H1 (cell line): ENCODE measurements at regions not wholly inside any gene's neighbourhood (a gene's known extent, or its start where the extent isn't known, plus 50 kb on each side); places are given as distances from the start of the nearest gene placed in this dataset.

Experiments used
- CTCF ChIA-PET: fragments of 300-600 bp; sonication (Branson Sonifier 250); formaldehyde crosslinking; loops from one replicate; lab custom pipeline; 2021; ENCODE audit not compliant: partially characterized antibody; lab: Charles Lee
- POLR2A ChIA-PET: fragments of 300-600 bp; sonication (Branson Sonifier 250); formaldehyde crosslinking; loops from one replicate; lab custom pipeline; 2021; ENCODE audit warnings: inconsistent platforms; ENCODE audit not compliant: partially characterized antibody; lab: Charles Lee
- DNase-seq, 2 experiments: peaks; one replicate each; pipeline versions ENCODE4 v3.0.0 to v3.0.0-alpha.2; 2010 to 2022; ENCODE audit warnings: low spot score in 2 of 2, low read depth in 1 of 2, mixed read lengths in 1 of 2
- FAIRE-seq: peaks from 2 replicates; lab custom pipeline; 2011; peaks lifted over from hg19 to GRCh38; lab: Jason Lieb, UNC
- H2AFZ ChIP-seq: 2 replicates; pipeline ENCODE4 v1.8.1; 2012; ENCODE audit warnings: low read length, inconsistent platforms
- H2AK5ac ChIP-seq: 2 replicates; pipeline ENCODE4 v1.6.1; 2013; ENCODE audit warnings: low read depth, low read length
- H2BK120ac ChIP-seq: replicated peaks from 2 replicates; pipeline ENCODE3; 2013; ENCODE audit warnings: low read depth, low read length, inconsistent platforms
- H2BK12ac ChIP-seq: 2 replicates; pipeline ENCODE4 v1.6.1; 2013; ENCODE audit warnings: low read depth, low read length
- H2BK15ac ChIP-seq: 2 replicates; pipeline ENCODE4 v1.6.1; 2013; ENCODE audit warnings: low read length
- H2BK20ac ChIP-seq: 2 replicates; pipeline ENCODE4 v1.6.1; 2013; ENCODE audit warnings: low read length
- H2BK5ac ChIP-seq: 2 replicates; pipeline ENCODE4 v1.6.1; 2013; ENCODE audit warnings: low read depth, low read length
- H3K14ac ChIP-seq: 2 replicates; pipeline ENCODE4 v1.6.1; 2013; ENCODE audit warnings: inconsistent platforms; ENCODE audit not compliant: insufficient read length
- H3K18ac ChIP-seq: 2 replicates; pipeline ENCODE4 v1.6.1; 2013; ENCODE audit warnings: low read length; ENCODE audit errors: extremely low read depth
- H3K23ac ChIP-seq: 2 replicates; pipeline ENCODE4 v1.6.1; 2013; ENCODE audit warnings: inconsistent platforms; ENCODE audit not compliant: insufficient read length
- H3K23me2 ChIP-seq: 2 replicates; pipeline ENCODE4 v1.6.1; 2013; ENCODE audit warnings: low read depth, low read length
- H3K27ac ChIP-seq: 2 replicates; pipeline ENCODE4 v1.6.1; 2011; ENCODE audit warnings: low read depth, low read length, inconsistent platforms
- H3K27me3 ChIP-seq, 4 experiments: replicated peaks in 1 of 4; 1 replicate in 1 of 4; 2 replicates in 3 of 4; pipeline versions ENCODE4 v1.6.1 to v1.8.1; 2011 to 2013; ENCODE audit warnings: low read length in 3 of 4, mild to moderate bottlenecking in 3 of 4, inconsistent platforms in 2 of 4, mixed read lengths in 2 of 4, moderate library complexity in 1 of 4; ENCODE audit not compliant: control insufficient read depth in 3 of 4, insufficient read depth in 3 of 4; ENCODE audit errors: extremely low read depth in 1 of 4
- H3K36me3 ChIP-seq, 4 experiments: 2 replicates each; pipeline versions ENCODE4 v1.6.1 to v1.8.1; 2011 to 2013; ENCODE audit warnings: mild to moderate bottlenecking in 4 of 4, low read length in 3 of 4, moderate library complexity in 2 of 4, control low read depth in 1 of 4, inconsistent platforms in 1 of 4; ENCODE audit not compliant: insufficient read depth in 4 of 4, control insufficient read depth in 2 of 4
- H3K4ac ChIP-seq: replicated peaks from 2 replicates; pipeline ENCODE3; 2013; ENCODE audit warnings: low read length, low read depth, mixed read lengths, inconsistent platforms; ENCODE audit not compliant: insufficient read length
- H3K4me1 ChIP-seq, 4 experiments: replicated peaks in 1 of 4; 1 replicate in 1 of 4; 2 replicates in 3 of 4; pipeline versions ENCODE4 v1.6.1 to v1.8.1; 2011 to 2013; ENCODE audit warnings: low read length in 3 of 4, inconsistent platforms in 2 of 4, mixed read lengths in 1 of 4; ENCODE audit not compliant: insufficient read depth in 4 of 4, control insufficient read depth in 3 of 4
- H3K4me2 ChIP-seq, 2 experiments: 2 replicates each; pipeline versions ENCODE4 v1.6.1 to v1.8.1; 2011 to 2013; ENCODE audit warnings: low read depth in 2 of 2, low read length in 2 of 2, control low read depth in 1 of 2, inconsistent platforms in 1 of 2, mild to moderate bottlenecking in 1 of 2; ENCODE audit not compliant: insufficient read depth in 1 of 2
- H3K4me3 ChIP-seq, 4 experiments: fragments of 200-600, 300-600 bp in 1 of 4; sonication (generic), shearing (Covaris generic), sonication (Bioruptor Twin) in 1 of 4; 2 replicates each; pipeline versions ENCODE4 v1.5.1 to v1.8.1; 2011 to 2016; ENCODE audit warnings: low read length in 4 of 4, low read depth in 3 of 4, control low read depth in 2 of 4, inconsistent platforms in 2 of 4, mild to moderate bottlenecking in 2 of 4, mixed read lengths in 1 of 4, moderate library complexity in 1 of 4; ENCODE audit not compliant: insufficient read depth in 2 of 4; ENCODE audit errors: extremely low read depth in 1 of 4
- H3K56ac ChIP-seq: replicated peaks from 2 replicates; pipeline ENCODE3; 2013; ENCODE audit warnings: low read depth, mild to moderate bottlenecking, mixed read lengths, low read length, inconsistent platforms; ENCODE audit not compliant: insufficient read length
- H3K79me1 ChIP-seq: 2 replicates; pipeline ENCODE4 v1.6.1; 2013; ENCODE audit warnings: low read depth, low read length, control low read depth
- H3K79me2 ChIP-seq, 2 experiments: 2 replicates each; pipeline versions ENCODE4 v1.6.1 to v1.8.1; 2012 to 2013; ENCODE audit warnings: low read length in 2 of 2, mild to moderate bottlenecking in 2 of 2, inconsistent platforms in 1 of 2; ENCODE audit not compliant: insufficient read depth in 2 of 2, control insufficient read depth in 1 of 2
- H3K9ac ChIP-seq, 4 experiments: replicated peaks in 1 of 4; 1 replicate in 1 of 4; 2 replicates in 3 of 4; pipeline versions ENCODE4 v1.6.1 to v1.8.1; 2011 to 2013; ENCODE audit warnings: low read depth in 3 of 4, low read length in 3 of 4, control low read depth in 2 of 4, mild to moderate bottlenecking in 2 of 4, moderate library complexity in 2 of 4, inconsistent platforms in 1 of 4; ENCODE audit errors: extremely low read depth in 1 of 4
- H3K9me3 ChIP-seq, 2 experiments: 2 replicates each; pipeline versions ENCODE4 v1.6.1 to v1.8.1; 2012 to 2013; ENCODE audit warnings: mild to moderate bottlenecking in 2 of 2, moderate library complexity in 2 of 2, control low read depth in 1 of 2, inconsistent platforms in 1 of 2, low read depth in 1 of 2, low read length in 1 of 2, mixed read lengths in 1 of 2; ENCODE audit not compliant: insufficient read depth in 2 of 2
- H4K20me1 ChIP-seq, 2 experiments: replicated peaks in 1 of 2; 2 replicates each; pipeline versions ENCODE3 to v1.8.1; 2011 to 2013; ENCODE audit warnings: inconsistent platforms in 2 of 2, low read length in 2 of 2, mild to moderate bottlenecking in 1 of 2; ENCODE audit not compliant: insufficient read depth in 2 of 2, control insufficient read depth in 1 of 2
- H4K5ac ChIP-seq: 2 replicates; pipeline ENCODE4 v1.6.1; 2013; ENCODE audit warnings: low read length, low read depth, mixed read lengths, inconsistent platforms; ENCODE audit not compliant: insufficient read length
- H4K8ac ChIP-seq: 2 replicates; pipeline ENCODE4 v1.8.0; 2013; ENCODE audit warnings: mild to moderate bottlenecking, moderate library complexity, low read length, inconsistent platforms; ENCODE audit not compliant: insufficient read depth; ENCODE audit errors: extremely low read depth
- H4K91ac ChIP-seq: replicated peaks from 2 replicates; pipeline ENCODE3; 2013; ENCODE audit warnings: low read length, mixed read lengths, inconsistent platforms; ENCODE audit not compliant: insufficient read length
- CBX8 ChIP-seq: fragments of 300-800, 300-1000 bp; sonication (generic); IDR thresholded peaks from 2 replicates; pipeline ENCODE4 v1.7.1; 2016; ENCODE audit warnings: low read depth, low read length, borderline replicate concordance
- CHD2 ChIP-seq: IDR thresholded peaks from 2 replicates; pipeline ENCODE4 v1.6.1; 2012; ENCODE audit warnings: low read length, improper control_type of control experiment
- CTCF ChIP-seq, 3 experiments: IDR thresholded peaks; 1 replicate in 2 of 3; 2 replicates in 1 of 3; pipeline versions ENCODE4 v1.5.1 to v1.6.1; 2011; ENCODE audit warnings: low read length in 3 of 3, mild to moderate bottlenecking in 3 of 3, inconsistent platforms in 2 of 3, low read depth in 1 of 3, moderate library complexity in 1 of 3; ENCODE audit not compliant: insufficient read depth in 1 of 3; ENCODE audit errors: control extremely low read depth in 1 of 3
- EZH2 ChIP-seq: fragments of 200-600 bp; sonication (generic); IDR thresholded peaks from 2 replicates; pipeline ENCODE4 v1.7.1; 2012; ENCODE audit warnings: low read depth, mild to moderate bottlenecking, moderate library complexity, low read length, inconsistent platforms; ENCODE audit not compliant: severe bottlenecking
- HDAC6 ChIP-seq: IDR thresholded peaks from one replicate; pipeline ENCODE4 v1.7.1; 2012; ENCODE audit warnings: low read depth, mild to moderate bottlenecking, inconsistent platforms, low read length, moderate library complexity
- JUND ChIP-seq: IDR thresholded peaks from 2 replicates; pipeline ENCODE4 v1.6.1; 2011; ENCODE audit warnings: mild to moderate bottlenecking, improper control_type of control experiment, low read length
- MAFK ChIP-seq: IDR thresholded peaks from 2 replicates; pipeline ENCODE4 v1.6.1; 2012; ENCODE audit warnings: low read depth, mild to moderate bottlenecking, improper control_type of control experiment, low read length
- POLR2A ChIP-seq, 2 experiments: IDR thresholded peaks; 1 replicate in 1 of 2; 2 replicates in 1 of 2; pipeline ENCODE4 v1.6.1; 2011; ENCODE audit warnings: low read depth in 2 of 2, low read length in 2 of 2, mild to moderate bottlenecking in 2 of 2; ENCODE audit errors: control extremely low read depth in 1 of 2
- RBBP5 ChIP-seq: IDR thresholded peaks from 2 replicates; pipeline ENCODE4 v1.7.1; 2012; ENCODE audit warnings: low read depth, mild to moderate bottlenecking, inconsistent platforms, low read length, moderate library complexity, borderline replicate concordance
- RFX5 ChIP-seq: IDR thresholded peaks from 2 replicates; pipeline ENCODE4 v1.6.1; 2011; ENCODE audit warnings: low read depth, low read length, improper control_type of control experiment, borderline replicate concordance
- SIN3A ChIP-seq, 2 experiments: IDR thresholded peaks in 1 of 2; conservative IDR thresholded peaks in 1 of 2; 2 replicates each; pipeline ENCODE4 v1.6.1; 2011 to 2012; ENCODE audit warnings: low read length in 2 of 2, improper control_type of control experiment in 1 of 2, low read depth in 1 of 2, mild to moderate bottlenecking in 1 of 2
- SP2 ChIP-seq: IDR thresholded peaks from 2 replicates; pipeline ENCODE4 v1.6.1; 2012; ENCODE audit warnings: mild to moderate bottlenecking, low read length, inconsistent platforms
- SRF ChIP-seq: IDR thresholded peaks from 2 replicates; pipeline ENCODE4 v1.6.1; 2011; ENCODE audit warnings: mild to moderate bottlenecking, low read depth, low read length, moderate library complexity
- WGBS, 2 experiments: shearing (Covaris generic) in 1 of 2; methylation state at CpG; one replicate each; pipeline versions ENCODE4 v1.1.6 to v1.1.7; 2013 to 2015; ENCODE audit warnings: low lambda C conversion rate in 2 of 2, mixed read lengths in 2 of 2, inconsistent platforms in 1 of 2, low coverage in 1 of 2, missing lambda C conversion rate in 1 of 2; ENCODE audit not compliant: insufficient replicate concordance in 2 of 2, insufficient coverage in 1 of 2, insufficient read length in 1 of 2; ENCODE audit errors: extremely low coverage in 1 of 2, missing lambda C conversion rate in 1 of 2; 5-methylcytosine and 5-hydroxymethylcytosine counted together

GRCh38 chr1:163896001-163896400 is 574.2 kb downstream of the NUF2 start:
- POLR2A ChIA-PET, result no interaction called here
- Histone ChIP-seq H3K4me1 (peaks cover 0 to 3% (median 2%) of the 10 kb centered on the region in 4 experiments; a peak in 2 of 7 replicates), H3K4me3 (no peak overlapping the region), H3K56ac (no peak overlapping the region), H3K18ac (no peak overlapping the region), H4K8ac (no peak overlapping the region), H3K36me3 (no peaks in the 10 kb centered on the region), H3K79me1 (no peaks in the 10 kb centered on the region), H3K23me2 (no peaks in the 10 kb centered on the region), H3K27ac (no peak overlapping the region), H3K4ac (no peak overlapping the region), H2BK20ac (no peak overlapping the region), H2BK15ac (no peak overlapping the region), H4K5ac (no peak overlapping the region), H3K4me2 (no peak overlapping the region), H3K27me3 (no peaks in the 10 kb centered on the region), H4K20me1 (no peaks in the 10 kb centered on the region), H3K14ac (no peak overlapping the region), H3K23ac (no peak overlapping the region), H3K79me2 (no peaks in the 10 kb centered on the region), H2BK12ac (no peak overlapping the region), H4K91ac (no peak overlapping the region), H2AK5ac (no peak overlapping the region), H2BK5ac (no peak overlapping the region), H3K9me3 (no peaks in the 10 kb centered on the region), H2BK120ac (no peak overlapping the region), H2AFZ (no peak overlapping the region), H3K9ac (no peak overlapping the region)
- no peak for FAIRE-seq
- DNase-seq, result no peak
- WGBS, 2 experiments, result 95% methylated on average over 1 of the region's 1 CpG; no CpG with 5 or more reads in 1 of the 2 experiments
- CTCF ChIA-PET, result no interaction called here
- TF ChIP-seq CBX8 (no peak), CTCF (IDR thresholded peaks at IDR 0.05; ENCODE audit: control extremely low read depth in 1 of 3, insufficient read depth in 1 of 3, low read depth in 1 of 3, low read length in 3 of 3) (no peak), SRF (no peak), HDAC6 (no peak), MAFK (no peak), EZH2 (no peak), SP2 (no peak), POLR2A (IDR thresholded peaks at IDR 0.05; ENCODE audit: control extremely low read depth in 1 of 2, low read depth in 2 of 2, low read length in 2 of 2) (no peak), RBBP5 (no peak), CHD2 (no peak), JUND (no peak), RFX5 (no peak), SIN3A (conservative IDR thresholded peaks at IDR 0.05 in 1 of 2, IDR thresholded peaks at IDR 0.05 in 1 of 2; ENCODE audit: low read depth in 1 of 2, low read length in 2 of 2) (no peak)
